Esophagus squamous epithelium (tissue), 4 donors: ENCODE measurements at regions not wholly inside any gene's neighbourhood (a gene's known extent, or its start where the extent isn't known, plus 50 kb on each side); places are given as distances from the start of the nearest gene placed in this dataset.

Source experiments
- POLR2A ChIP-seq, 4 donors: fragments of 450-650 bp; IDR thresholded peaks; one replicate each; pipeline ENCODE4 v1.6.1; 2017; ENCODE audit warnings: antibody characterized with exemption in 4 of 4, mild to moderate bottlenecking in 4 of 4, moderate library complexity in 3 of 4
- TF ChIP-seq, protein P1 (sequence below), 6 experiments: fragments of 450-650 bp in 4 of 6; fragments of 200-600 bp in 2 of 6; sonication (generic) in 2 of 6; IDR thresholded peaks; one replicate each; pipeline ENCODE4 v1.5.1; 2016 to 2019; ENCODE audit warnings: antibody characterized with exemption in 6 of 6, mild to moderate bottlenecking in 4 of 6, moderate library complexity in 4 of 6

DNA sequence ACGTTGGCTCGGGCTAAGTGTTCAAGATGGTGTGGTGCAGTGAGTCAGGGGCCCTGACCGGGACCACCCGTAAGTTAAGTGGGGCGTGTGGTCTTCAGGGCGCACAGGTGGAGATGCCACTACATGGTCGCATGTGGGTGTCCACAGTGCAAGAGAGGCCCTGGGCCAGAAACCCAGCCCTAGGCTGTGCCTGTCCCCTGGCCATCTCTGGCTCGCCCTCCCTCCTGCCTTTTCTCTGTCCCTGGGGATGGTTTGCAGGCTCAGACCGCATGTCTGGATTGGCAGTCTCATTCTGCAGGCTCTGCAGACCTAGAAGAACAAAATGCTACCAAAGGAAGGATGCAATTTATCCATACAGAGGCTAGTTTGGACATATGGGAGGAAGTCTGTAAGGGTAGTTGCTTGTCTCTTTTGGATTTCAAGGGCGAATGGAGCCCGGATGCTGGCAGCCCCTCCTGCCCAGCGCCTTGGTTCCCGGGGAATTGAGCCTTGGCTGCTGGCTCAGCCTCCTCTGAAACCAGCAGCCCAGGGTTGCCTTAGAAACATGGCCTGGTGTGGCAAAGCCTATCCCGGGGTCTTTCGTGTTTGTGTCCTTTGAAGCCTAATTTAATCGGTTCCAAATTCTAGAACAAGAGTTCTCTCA lies 417.5 kb upstream of the HS6ST1 start:
- TF ChIP-seq POLR2A (IDR thresholded peaks at IDR 0.05) = no peak
- TF ChIP-seq, protein P1, sequence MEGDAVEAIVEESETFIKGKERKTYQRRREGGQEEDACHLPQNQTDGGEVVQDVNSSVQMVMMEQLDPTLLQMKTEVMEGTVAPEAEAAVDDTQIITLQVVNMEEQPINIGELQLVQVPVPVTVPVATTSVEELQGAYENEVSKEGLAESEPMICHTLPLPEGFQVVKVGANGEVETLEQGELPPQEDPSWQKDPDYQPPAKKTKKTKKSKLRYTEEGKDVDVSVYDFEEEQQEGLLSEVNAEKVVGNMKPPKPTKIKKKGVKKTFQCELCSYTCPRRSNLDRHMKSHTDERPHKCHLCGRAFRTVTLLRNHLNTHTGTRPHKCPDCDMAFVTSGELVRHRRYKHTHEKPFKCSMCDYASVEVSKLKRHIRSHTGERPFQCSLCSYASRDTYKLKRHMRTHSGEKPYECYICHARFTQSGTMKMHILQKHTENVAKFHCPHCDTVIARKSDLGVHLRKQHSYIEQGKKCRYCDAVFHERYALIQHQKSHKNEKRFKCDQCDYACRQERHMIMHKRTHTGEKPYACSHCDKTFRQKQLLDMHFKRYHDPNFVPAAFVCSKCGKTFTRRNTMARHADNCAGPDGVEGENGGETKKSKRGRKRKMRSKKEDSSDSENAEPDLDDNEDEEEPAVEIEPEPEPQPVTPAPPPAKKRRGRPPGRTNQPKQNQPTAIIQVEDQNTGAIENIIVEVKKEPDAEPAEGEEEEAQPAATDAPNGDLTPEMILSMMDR (IDR thresholded peaks at IDR 0.05) = no peak
